IMR-90 (cell line): ENCODE measurements at regions not wholly inside any gene's neighbourhood (a gene's known extent, or its start where the extent isn't known, plus 50 kb on each side); places are given as distances from the start of the nearest gene placed in this dataset.
"Not testable (repeated sequence)": the region's sequence is repeated elsewhere in the genome, so short reads cannot be mapped to it uniquely, and the experiment has no call there.

Experiments used
- ATAC-seq: fragments of 200-7000 bp; cut with Tn5 transposase; 2 replicates; pipeline ENCODE4 v1.9.1; 2020; ENCODE audit warnings: low read depth, mild to moderate bottlenecking, moderate library complexity
- BruUV-seq: library from RNA; stranded (reverse); fragments of 400-500 nt; replicated peaks from 2 replicates; lab custom pipeline; 2021; lab: Mats Ljungman, UMichigan
- CTCF ChIA-PET: fragments of 300-600 bp; formaldehyde crosslinking; extraction: SDS; loops from one replicate; lab custom pipeline; 2021; ENCODE audit warnings: antibody characterized with exemption; lab: Yijun Ruan, JAX
- POLR2A ChIA-PET: fragments of 300-600 bp; sonication (Branson Sonifier 250); formaldehyde crosslinking; loops from one replicate; lab custom pipeline; 2022; ENCODE audit warnings: antibody characterized with exemption; ENCODE audit not compliant: unreplicated experiment; lab: Charles Lee
- DNase-seq: peaks from one replicate; pipeline ENCODE4 v3.0.0; 2013
- H2AFZ ChIP-seq: replicated peaks from 2 replicates; pipeline ENCODE3; 2013; ENCODE audit warnings: low read length, mild to moderate bottlenecking; ENCODE audit not compliant: poor library complexity
- H2AK5ac ChIP-seq: 2 replicates; pipeline ENCODE4 v1.6.1; 2013; ENCODE audit warnings: low read depth, low read length, inconsistent platforms
- H2AK9ac ChIP-seq: replicated peaks from 2 replicates; pipeline ENCODE3; 2013; ENCODE audit warnings: mild to moderate bottlenecking, low read depth, low read length, moderate library complexity; ENCODE audit not compliant: poor library complexity
- H2BK120ac ChIP-seq: 2 replicates; pipeline ENCODE4 v1.6.1; 2013; ENCODE audit warnings: low read depth, low read length, inconsistent platforms
- H2BK15ac ChIP-seq: 3 replicates; pipeline ENCODE4 v1.6.1; 2013; ENCODE audit warnings: low read depth, low read length, inconsistent platforms
- H2BK20ac ChIP-seq: 2 replicates; pipeline ENCODE4 v1.6.1; 2013; ENCODE audit warnings: low read depth, mild to moderate bottlenecking, inconsistent platforms, low read length, moderate library complexity
- H2BK5ac ChIP-seq: 2 replicates; pipeline ENCODE4 v1.6.1; 2013; ENCODE audit warnings: mild to moderate bottlenecking, low read depth, low read length, inconsistent platforms; ENCODE audit not compliant: poor library complexity, severe bottlenecking
- H3K14ac ChIP-seq: replicated peaks from 2 replicates; pipeline ENCODE4 v1.6.1; 2013; ENCODE audit warnings: low read depth, low read length, inconsistent platforms
- H3K18ac ChIP-seq: 2 replicates; pipeline ENCODE4 v1.6.1; 2013; ENCODE audit warnings: low read depth, low read length, control low read depth
- H3K23ac ChIP-seq: 2 replicates; pipeline ENCODE4 v1.6.1; 2013; ENCODE audit warnings: low read depth, low read length, inconsistent platforms
- H3K27ac ChIP-seq: 2 replicates; pipeline ENCODE4 v1.5.1; 2013; ENCODE audit warnings: mild to moderate bottlenecking, control low read depth, low read length; ENCODE audit not compliant: insufficient read depth
- H3K27me3 ChIP-seq: 2 replicates; pipeline ENCODE4 v1.6.1; 2013; ENCODE audit warnings: low read length; ENCODE audit not compliant: control insufficient read depth, insufficient read depth
- H3K36me3 ChIP-seq: 2 replicates; pipeline ENCODE4 v1.6.1; 2013; ENCODE audit warnings: low read length, mixed read lengths; ENCODE audit not compliant: control insufficient read depth, insufficient read depth
- H3K4ac ChIP-seq: 2 replicates; pipeline ENCODE4 v1.6.1; 2013; ENCODE audit warnings: low read depth, low read length, inconsistent platforms
- H3K4me1 ChIP-seq: 2 replicates; pipeline ENCODE4 v1.6.1; 2013; ENCODE audit warnings: low read length, mixed read lengths; ENCODE audit not compliant: control insufficient read depth, insufficient read depth
- H3K4me2 ChIP-seq: 2 replicates; pipeline ENCODE4 v1.6.1; 2013; ENCODE audit warnings: low read depth, mild to moderate bottlenecking, control low read depth, low read length, moderate library complexity
- H3K4me3 ChIP-seq: 2 replicates; pipeline ENCODE4 v1.5.1; 2013; ENCODE audit warnings: low read depth, mild to moderate bottlenecking, control low read depth, low read length, moderate library complexity; ENCODE audit not compliant: insufficient read depth
- H3K56ac ChIP-seq: 2 replicates; pipeline ENCODE4 v1.6.1; 2013; ENCODE audit warnings: low read length, inconsistent platforms; ENCODE audit not compliant: insufficient read depth; ENCODE audit errors: extremely low read depth
- H3K79me1 ChIP-seq, 2 experiments: 2 replicates each; pipeline ENCODE4 v1.6.1; 2013; ENCODE audit warnings: low read length in 2 of 2, inconsistent platforms in 1 of 2, low read depth in 1 of 2
- H3K9ac ChIP-seq: 2 replicates; pipeline ENCODE4 v1.6.1; 2013; ENCODE audit warnings: low read depth, low read length, control low read depth
- H3K9me1 ChIP-seq: 2 replicates; pipeline ENCODE4 v1.6.1; 2013; ENCODE audit warnings: low read length, inconsistent platforms; ENCODE audit not compliant: insufficient read depth
- H3K9me3 ChIP-seq: 2 replicates; pipeline ENCODE4 v1.6.1; 2013; ENCODE audit warnings: low read length; ENCODE audit not compliant: control insufficient read depth, insufficient read depth
- H4K20me1 ChIP-seq: 2 replicates; pipeline ENCODE4 v1.6.1; 2013; ENCODE audit warnings: low read length, inconsistent platforms; ENCODE audit not compliant: insufficient read depth
- H4K5ac ChIP-seq: 2 replicates; pipeline ENCODE4 v1.6.1; 2013; ENCODE audit warnings: mild to moderate bottlenecking, low read depth, low read length, control low read depth
- H4K8ac ChIP-seq, 2 experiments: 2 replicates each; pipeline ENCODE4 v1.6.1; 2013; ENCODE audit warnings: low read depth in 2 of 2, low read length in 2 of 2, control low read depth in 1 of 2, inconsistent platforms in 1 of 2
- H4K91ac ChIP-seq: 2 replicates; pipeline ENCODE4 v1.6.1; 2013; ENCODE audit warnings: low read depth, low read length, inconsistent platforms; ENCODE audit not compliant: insufficient read depth
- WGBS, 2 experiments: methylation state at CpG; one replicate each; pipeline versions ENCODE4 v1.1.5 to v1.1.7; 2013; ENCODE audit warnings: missing lambda C conversion rate in 2 of 2; ENCODE audit not compliant: insufficient read length in 1 of 2; ENCODE audit errors: extremely low coverage in 2 of 2; 5-methylcytosine and 5-hydroxymethylcytosine counted together
- dilution Hi-C: fragments of 300-500 bp; cut with HindIII; formaldehyde crosslinking; loops from one replicate; pipeline ENCODE4 v1.14.3; 2018; ENCODE audit warnings: low sequenced_read_pairs; ENCODE audit not compliant: unreplicated experiment
- in situ Hi-C: fragments of 300-500 bp; cut with MboI; formaldehyde crosslinking; loops from 3 replicates; pipeline ENCODE4 v1.14.3; 2019; ENCODE audit warnings: low sequenced_read_pairs, inconsistent platforms, mixed read lengths
- intact Hi-C: fragments of 100-400 bp; cut with micrococcal nuclease; formaldehyde crosslinking; loops from 2 replicates; pipeline ENCODE4 v1.10.0; 2022

- H3K56ac ChIP-seq, H4K91ac ChIP-seq, H3K27ac ChIP-seq, H3K4ac ChIP-seq, H2BK5ac ChIP-seq, H2AK9ac ChIP-seq, H3K9ac ChIP-seq, H3K18ac ChIP-seq, POLR2A ChIA-PET, H3K4me2 ChIP-seq, H4K8ac ChIP-seq, H3K14ac ChIP-seq, H2BK15ac ChIP-seq, H3K9me1 ChIP-seq, H3K27me3 ChIP-seq, CTCF ChIA-PET, ATAC-seq, H4K5ac ChIP-seq, BruUV-seq, DNase-seq, H3K4me1 ChIP-seq, H2AK5ac ChIP-seq, H3K79me1 ChIP-seq, H3K36me3 ChIP-seq, H2AFZ ChIP-seq, H3K23ac ChIP-seq, H2BK120ac ChIP-seq, dilution Hi-C loops, H3K9me3 ChIP-seq, H4K20me1 ChIP-seq, H3K4me3 ChIP-seq, H2BK20ac ChIP-seq: not testable (repeated sequence)
- intact Hi-C loops: loop anchor here (5.0 kb wide), 2 partner anchors 48 to 68 kb away; no protein-coding TSS in a partner anchor
- WGBS, 2 experiments: no CpG with 5 or more reads among the region's 10 CpGs
- in situ Hi-C loops: loop anchor here (10.0 kb wide), 2 partner anchors 45 to 165 kb away; no protein-coding TSS in a partner anchor
Measured at GRCh38 chr4:3939954-3940591, 173.9 kb downstream of the ADRA2C start.
